ENCODE measurements at regions not wholly inside any gene's neighbourhood (a gene's known extent, or its start where the extent isn't known, plus 50 kb on each side); places are given as distances from the start of the nearest gene placed in this dataset.

- ChIA-PET CTCF (interaction anchor here (1.1 to 2.1 kb wide), 3 partner anchors 8 to 21 kb away, joined by 3 to 11 read pairs (median 6); no protein-coding TSS in a partner anchor), POLR2A (no interaction called here)
- TF ChIP-seq CTCF (IDR thresholded peaks at IDR 0.05; ENCODE audit: control extremely low read depth, extremely low read depth, low read depth, missing control alignments): no peak
- no peak for DNase-seq (ENCODE audit: extremely low spot score)
Observed at GRCh38 chr11:15641271-15642045, 526.7 kb downstream of the INSC start.

- ChIA-PET POLR2A (no interaction called here), CTCF (interaction anchor here (1.3 kb wide), 1 partner anchor 26 kb away, joined by 3 read pairs; no protein-coding TSS in a partner anchor)
- DNase-seq (ENCODE audit: extremely low spot score): no peak
- no peak for TF ChIP-seq CTCF (IDR thresholded peaks at IDR 0.05; ENCODE audit: control extremely low read depth, extremely low read depth, low read depth, missing control alignments)
Observed at GRCh38 chr11:15645201-15645600, 530.5 kb downstream of the INSC start.

- ChIA-PET POLR2A (no interaction called here), CTCF (interaction anchor here (0.6 to 3.0 kb wide), 24 partner anchors 8 to 969 kb away, joined by 3 to 33 read pairs (median 4); no protein-coding TSS in a partner anchor)
- TF ChIP-seq CTCF (IDR thresholded peaks at IDR 0.05; ENCODE audit: control extremely low read depth, extremely low read depth, low read depth, missing control alignments): no peak
- DNase-seq (ENCODE audit: extremely low spot score): no peak
Observed at GRCh38 chr11:15649371-15650104, 534.8 kb downstream of the INSC start.

- peak; percentile 86 for DNase-seq (ENCODE audit: extremely low spot score)
- POLR2A ChIA-PET: no interaction called here
- CTCF ChIA-PET: interaction anchor here (0.6 to 3.0 kb wide), 22 partner anchors 9 to 968 kb away, joined by 3 to 33 read pairs (median 4); no protein-coding TSS in a partner anchor
Observed at GRCh38 chr11:15650105-15650938, 535.6 kb downstream of the INSC start.

GRCh38 chr11:15651033-15651432 is 536.3 kb downstream of the INSC start:
- CTCF ChIA-PET: interaction anchor here (1.3 kb wide), 1 partner anchor 963 kb away, joined by 3 read pairs; no protein-coding TSS in a partner anchor
- no peak for TF ChIP-seq CTCF (IDR thresholded peaks at IDR 0.05; ENCODE audit: control extremely low read depth, extremely low read depth, low read depth, missing control alignments)
- DNase-seq (ENCODE audit: extremely low spot score): no peak
- POLR2A ChIA-PET: no interaction called here

More at GRCh38 chr11:15650105-15650938, 535.6 kb downstream of the INSC start:
- TF ChIP-seq CTCF (IDR thresholded peaks at IDR 0.05; ENCODE audit: control extremely low read depth, extremely low read depth, low read depth, missing control alignments): peak; percentile 97

- TF ChIP-seq CTCF (IDR thresholded peaks at IDR 0.05; ENCODE audit: control extremely low read depth, extremely low read depth, low read depth, missing control alignments): no peak
- no peak for DNase-seq (ENCODE audit: extremely low spot score)
- POLR2A ChIA-PET: no interaction called here
- CTCF ChIA-PET: interaction anchor here (1.3 kb wide), 1 partner anchor 962 kb away, joined by 3 read pairs; no protein-coding TSS in a partner anchor
Observed at GRCh38 chr11:15651816-15652215, 537.1 kb downstream of the INSC start.
